ENCODE measurements at regions not wholly inside any gene's neighbourhood (a gene's known extent, or its start where the extent isn't known, plus 50 kb on each side); places are given as distances from the start of the nearest gene placed in this dataset.

- Mint-ChIP-seq H3K27me3 (no peaks in the 10 kb centered on the region), H3K4me3 (no peak overlapping the region), H3K4me1 (no peaks in the 10 kb centered on the region), H3K9me3 (ENCODE audit: insufficient read depth) (peaks cover 1% of the 10 kb centered on the region), H3K27ac (no peak overlapping the region)
- Histone ChIP-seq H3K9ac (ENCODE audit: low read length) (no peak overlapping the region), H3K79me2 (ENCODE audit: control insufficient read depth, insufficient read depth, low read length) (no peaks in the 10 kb centered on the region), H3K27ac (ENCODE audit: low read length in 2 of 2) (no peak overlapping the region), H3K4me2 (replicated peaks; ENCODE audit: low read depth, low read length, poor library complexity, severe bottlenecking) (no peak overlapping the region), H3K4me1 (ENCODE audit: control insufficient read depth in 2 of 2, insufficient read depth in 2 of 2, low read length in 2 of 2) (no peaks in the 10 kb centered on the region), H2AFZ (ENCODE audit: insufficient read depth, low read depth, low read length, poor library complexity, severe bottlenecking) (no peak overlapping the region), H3K4me3 (ENCODE audit: control extremely low read depth in 1 of 5, extremely low read depth in 1 of 5, insufficient read depth in 1 of 5, low read depth in 2 of 5, low read length in 4 of 5) (no peak overlapping the region), H3K36me3 (replicated peaks in 1 of 2; ENCODE audit: control extremely low read depth in 1 of 2, control insufficient read depth in 1 of 2, extremely low read depth in 1 of 2, insufficient read depth in 2 of 2, low read length in 1 of 2) (no peaks in the 10 kb centered on the region), H3K27me3 (replicated peaks in 1 of 4; ENCODE audit: control extremely low read depth in 1 of 4, control insufficient read depth in 3 of 4, insufficient read depth in 4 of 4, low read length in 3 of 4) (no peaks in the 10 kb centered on the region), H4K20me1 (ENCODE audit: control insufficient read depth, insufficient read depth, low read length, poor library complexity, severe bottlenecking) (no peaks in the 10 kb centered on the region), H3K9me3 (ENCODE audit: control extremely low read depth in 1 of 3, control insufficient read depth in 2 of 3, insufficient read depth in 1 of 3, low read length in 2 of 3) (peaks cover 0 to 3% (median 1%) of the 10 kb centered on the region in 3 donors)
- ChIA-PET CTCF (no interaction called here), POLR2A (no interaction called here)
- ATAC-seq (ENCODE audit: low read depth): no peak
- TF ChIP-seq CTCF (IDR thresholded peaks at IDR 0.05) (no peak), EZH2 (IDR thresholded peaks at IDR 0.05; ENCODE audit: borderline replicate concordance, insufficient read depth, low read depth, low read length, poor library complexity, severe bottlenecking) (no peak)
- no peak for DNase-seq
- no CpG with 5 or more reads among the region's 1 CpG for WGBS (ENCODE audit: insufficient coverage)
- intact Hi-C loops (cut with micrococcal nuclease): no loop called here
Observed at GRCh38 chr3:76479161-76479650, 560.7 kb upstream of the ROBO2 start.

GRCh38 chr3:76482510-76482909 is 557.4 kb upstream of the ROBO2 start:
- ChIA-PET CTCF (no interaction called here), POLR2A (no interaction called here)
- Histone ChIP-seq H3K9ac (ENCODE audit: low read length) (no peak overlapping the region), H3K27ac (ENCODE audit: low read length in 2 of 2) (no peak overlapping the region), H3K9me3 (ENCODE audit: control extremely low read depth in 1 of 3, control insufficient read depth in 2 of 3, insufficient read depth in 1 of 3, low read length in 2 of 3) (peaks cover 0 to 3% (median under 1%) of the 10 kb centered on the region in 3 donors), H3K27me3 (replicated peaks in 1 of 4; ENCODE audit: control extremely low read depth in 1 of 4, control insufficient read depth in 3 of 4, insufficient read depth in 4 of 4, low read length in 3 of 4) (no peaks in the 10 kb centered on the region), H3K36me3 (replicated peaks in 1 of 2; ENCODE audit: control extremely low read depth in 1 of 2, control insufficient read depth in 1 of 2, extremely low read depth in 1 of 2, insufficient read depth in 2 of 2, low read length in 1 of 2) (no peaks in the 10 kb centered on the region), H2AFZ (ENCODE audit: insufficient read depth, low read depth, low read length, poor library complexity, severe bottlenecking) (no peak overlapping the region), H3K79me2 (ENCODE audit: control insufficient read depth, insufficient read depth, low read length) (no peaks in the 10 kb centered on the region), H4K20me1 (ENCODE audit: control insufficient read depth, insufficient read depth, low read length, poor library complexity, severe bottlenecking) (no peaks in the 10 kb centered on the region), H3K4me3 (ENCODE audit: control extremely low read depth in 1 of 5, extremely low read depth in 1 of 5, insufficient read depth in 1 of 5, low read depth in 2 of 5, low read length in 4 of 5) (no peak overlapping the region), H3K4me2 (replicated peaks; ENCODE audit: low read depth, low read length, poor library complexity, severe bottlenecking) (no peak overlapping the region), H3K4me1 (ENCODE audit: control insufficient read depth in 2 of 2, insufficient read depth in 2 of 2, low read length in 2 of 2) (no peaks in the 10 kb centered on the region)
- TF ChIP-seq EZH2 (IDR thresholded peaks at IDR 0.05; ENCODE audit: borderline replicate concordance, insufficient read depth, low read depth, low read length, poor library complexity, severe bottlenecking) (no peak), CTCF (IDR thresholded peaks at IDR 0.05) (no peak)
- Mint-ChIP-seq H3K27me3 (no peaks in the 10 kb centered on the region), H3K4me1 (no peaks in the 10 kb centered on the region), H3K4me3 (no peak overlapping the region), H3K9me3 (ENCODE audit: insufficient read depth) (no peaks in the 10 kb centered on the region), H3K27ac (no peak overlapping the region)
- DNase-seq: no peak
- ATAC-seq (ENCODE audit: low read depth): no peak
- intact Hi-C loops (cut with micrococcal nuclease): no loop called here
- 100% methylated on average over 2 of the region's 4 CpGs for whole genome bisulfite sequencing (ENCODE audit: insufficient coverage)
